Liver (tissue), 8 donors: ENCODE measurements at regions not wholly inside any gene's neighbourhood (a gene's known extent, or its start where the extent isn't known, plus 50 kb on each side); places are given as distances from the start of the nearest gene placed in this dataset.

Source experiments
- DNase-seq: peaks from one replicate; pipeline ENCODE4 v3.0.0-alpha.2; 2017; ENCODE audit warnings: low spot score
- H3K27ac ChIP-seq, 2 donors: one replicate each; pipeline ENCODE4 v1.7.0; 2013; ENCODE audit warnings: inconsistent platforms in 2 of 2, low read length in 2 of 2, control low read depth in 1 of 2, low read depth in 1 of 2, mild to moderate bottlenecking in 1 of 2
- H3K27me3 ChIP-seq, 4 donors: one replicate each; pipeline versions ENCODE4 v1.6.1 to v1.7.0; 2013; ENCODE audit warnings: low read length in 3 of 4, inconsistent platforms in 1 of 4, mild to moderate bottlenecking in 1 of 4, moderate library complexity in 1 of 4; ENCODE audit not compliant: control insufficient read depth in 4 of 4, insufficient read depth in 4 of 4
- H3K36me3 ChIP-seq, 4 donors: one replicate each; pipeline versions ENCODE4 v1.6.1 to v1.7.0; 2013; ENCODE audit warnings: low read length in 3 of 4, mild to moderate bottlenecking in 3 of 4, low read depth in 1 of 4, moderate library complexity in 1 of 4; ENCODE audit not compliant: control insufficient read depth in 4 of 4, insufficient read depth in 3 of 4
- H3K4me1 ChIP-seq, 4 donors: one replicate each; pipeline versions ENCODE4 v1.6.1 to v1.7.0; 2013; ENCODE audit warnings: low read length in 3 of 4, mild to moderate bottlenecking in 3 of 4, moderate library complexity in 1 of 4; ENCODE audit not compliant: control insufficient read depth in 4 of 4, insufficient read depth in 4 of 4
- H3K4me3 ChIP-seq, 3 donors: one replicate each; pipeline versions ENCODE4 v1.6.1 to v1.7.0; 2013; ENCODE audit warnings: low read length in 3 of 3, control low read depth in 1 of 3, low read depth in 1 of 3, mild to moderate bottlenecking in 1 of 3
- H3K9ac ChIP-seq, 2 donors: one replicate each; pipeline ENCODE4 v1.7.0; 2013; ENCODE audit warnings: low read length in 2 of 2, mild to moderate bottlenecking in 2 of 2, moderate library complexity in 2 of 2, control low read depth in 1 of 2, low read depth in 1 of 2
- H3K9me3 ChIP-seq, 4 donors: one replicate each; pipeline versions ENCODE4 v1.6.1 to v1.7.0; 2013; ENCODE audit warnings: low read length in 3 of 4; ENCODE audit not compliant: control insufficient read depth in 4 of 4
- ATF3 ChIP-seq: IDR thresholded peaks from 2 replicates; pipeline ENCODE4 v1.6.1; 2016; ENCODE audit warnings: antibody characterized with exemption
- FOXA1 ChIP-seq: IDR thresholded peaks from 2 replicates; pipeline ENCODE4 v1.6.1; 2016; ENCODE audit warnings: antibody characterized with exemption
- FOXA2 ChIP-seq: IDR thresholded peaks from 2 replicates; pipeline ENCODE4 v1.6.1; 2016; ENCODE audit warnings: antibody characterized with exemption
- GABPA ChIP-seq, 2 donors: IDR thresholded peaks in 1 of 2; conservative IDR thresholded peaks in 1 of 2; 2 replicates each; pipeline ENCODE4 v1.6.1; 2016; ENCODE audit warnings: antibody characterized with exemption in 2 of 2, mild to moderate bottlenecking in 1 of 2, moderate library complexity in 1 of 2
- HNF4A ChIP-seq, 2 donors: conservative IDR thresholded peaks; 2 replicates each; pipeline ENCODE4 v1.6.1; 2016; ENCODE audit warnings: antibody characterized with exemption in 2 of 2, mild to moderate bottlenecking in 2 of 2
- HNF4G ChIP-seq: IDR thresholded peaks from 2 replicates; pipeline ENCODE4 v1.6.1; 2016; ENCODE audit warnings: antibody characterized with exemption
- JUND ChIP-seq, 2 donors: IDR thresholded peaks; 2 replicates each; pipeline ENCODE4 v1.6.1; 2016; ENCODE audit warnings: antibody characterized with exemption in 2 of 2
- MAX ChIP-seq: IDR thresholded peaks from 2 replicates; pipeline ENCODE4 v1.6.1; 2016; ENCODE audit warnings: antibody characterized with exemption
- NR2F2 ChIP-seq: IDR thresholded peaks from 2 replicates; pipeline ENCODE4 v1.6.1; 2016; ENCODE audit warnings: antibody characterized with exemption
- RAD21 ChIP-seq, 2 donors: IDR thresholded peaks; 2 replicates each; pipeline ENCODE4 v1.6.1; 2016; ENCODE audit warnings: antibody characterized with exemption in 2 of 2, mild to moderate bottlenecking in 2 of 2
- REST ChIP-seq: IDR thresholded peaks from 2 replicates; pipeline ENCODE4 v1.6.1; 2016; ENCODE audit warnings: antibody characterized with exemption, mild to moderate bottlenecking
- RXRA ChIP-seq, 2 donors: IDR thresholded peaks; 2 replicates each; pipeline ENCODE4 v1.6.1; 2017 to 2018; ENCODE audit warnings: antibody characterized with exemption in 2 of 2, mild to moderate bottlenecking in 1 of 2
- SP1 ChIP-seq: IDR thresholded peaks from 2 replicates; pipeline ENCODE4 v1.6.1; 2018; ENCODE audit warnings: antibody characterized with exemption, mild to moderate bottlenecking
- TAF1 ChIP-seq: conservative IDR thresholded peaks from 2 replicates; pipeline ENCODE4 v1.6.1; 2016; ENCODE audit warnings: antibody characterized with exemption, mild to moderate bottlenecking
- YY1 ChIP-seq: IDR thresholded peaks from 2 replicates; pipeline ENCODE4 v1.6.1; 2016; ENCODE audit warnings: antibody characterized with exemption, mild to moderate bottlenecking
- ZBTB33 ChIP-seq: IDR thresholded peaks from 2 replicates; pipeline ENCODE4 v1.6.1; 2016; ENCODE audit warnings: antibody characterized with exemption
- WGBS: extraction: QIAGEN DNeasy Blood & Tissue Kit; methylation state at CpG from one replicate; pipeline ENCODE4 v1.1.7; 2013; 5-methylcytosine and 5-hydroxymethylcytosine counted together
- TF ChIP-seq, protein P1 (sequence below): fragments of 150-350 bp; IDR thresholded peaks from 2 replicates; pipeline ENCODE4 v1.5.1; 2017; ENCODE audit warnings: improper control_type of control experiment, low read depth, low read length; ENCODE audit not compliant: missing input control
- donor health status: healthy.
- donor health status: healthy.
- donor health status: healthy.
- donor health status: healthy.
- donor health status: healthy.

GRCh38 chr3:148369381-148369780 is 328.3 kb upstream of the AGTR1 start:
- no peaks in the 10 kb centered on the region for H3K4me1 ChIP-seq
- no peak for DNase-seq
- H3K9ac ChIP-seq: no peak overlapping the region
- no peaks in the 10 kb centered on the region for H3K36me3 ChIP-seq
- no peak for TF ChIP-seq GABPA (IDR thresholded peaks at IDR 0.05 in 1 of 2, conservative IDR thresholded peaks at IDR 0.05 in 1 of 2)
- TF ChIP-seq HNF4A (conservative IDR thresholded peaks at IDR 0.05): no peak
- no peak for TF ChIP-seq FOXA2
- TF ChIP-seq TAF1: no peak
- TF ChIP-seq REST: no peak
- TF ChIP-seq HNF4G: no peak
- TF ChIP-seq ZBTB33: no peak
- TF ChIP-seq SP1: no peak
- TF ChIP-seq RAD21 (IDR thresholded peaks at IDR 0.05): no peak
- no peak for TF ChIP-seq NR2F2
- no peak for TF ChIP-seq JUND (IDR thresholded peaks at IDR 0.05)
- TF ChIP-seq, protein P1, sequence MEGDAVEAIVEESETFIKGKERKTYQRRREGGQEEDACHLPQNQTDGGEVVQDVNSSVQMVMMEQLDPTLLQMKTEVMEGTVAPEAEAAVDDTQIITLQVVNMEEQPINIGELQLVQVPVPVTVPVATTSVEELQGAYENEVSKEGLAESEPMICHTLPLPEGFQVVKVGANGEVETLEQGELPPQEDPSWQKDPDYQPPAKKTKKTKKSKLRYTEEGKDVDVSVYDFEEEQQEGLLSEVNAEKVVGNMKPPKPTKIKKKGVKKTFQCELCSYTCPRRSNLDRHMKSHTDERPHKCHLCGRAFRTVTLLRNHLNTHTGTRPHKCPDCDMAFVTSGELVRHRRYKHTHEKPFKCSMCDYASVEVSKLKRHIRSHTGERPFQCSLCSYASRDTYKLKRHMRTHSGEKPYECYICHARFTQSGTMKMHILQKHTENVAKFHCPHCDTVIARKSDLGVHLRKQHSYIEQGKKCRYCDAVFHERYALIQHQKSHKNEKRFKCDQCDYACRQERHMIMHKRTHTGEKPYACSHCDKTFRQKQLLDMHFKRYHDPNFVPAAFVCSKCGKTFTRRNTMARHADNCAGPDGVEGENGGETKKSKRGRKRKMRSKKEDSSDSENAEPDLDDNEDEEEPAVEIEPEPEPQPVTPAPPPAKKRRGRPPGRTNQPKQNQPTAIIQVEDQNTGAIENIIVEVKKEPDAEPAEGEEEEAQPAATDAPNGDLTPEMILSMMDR: no peak
- TF ChIP-seq YY1: no peak
- TF ChIP-seq FOXA1: no peak
- no peak overlapping the region for H3K27ac ChIP-seq
- 97% methylated on average over 2 of the region's 2 CpGs for WGBS
- no peak overlapping the region for H3K4me3 ChIP-seq
- H3K27me3 ChIP-seq: no peaks in the 10 kb centered on the region
- H3K9me3 ChIP-seq: no peaks in the 10 kb centered on the region

DNA sequence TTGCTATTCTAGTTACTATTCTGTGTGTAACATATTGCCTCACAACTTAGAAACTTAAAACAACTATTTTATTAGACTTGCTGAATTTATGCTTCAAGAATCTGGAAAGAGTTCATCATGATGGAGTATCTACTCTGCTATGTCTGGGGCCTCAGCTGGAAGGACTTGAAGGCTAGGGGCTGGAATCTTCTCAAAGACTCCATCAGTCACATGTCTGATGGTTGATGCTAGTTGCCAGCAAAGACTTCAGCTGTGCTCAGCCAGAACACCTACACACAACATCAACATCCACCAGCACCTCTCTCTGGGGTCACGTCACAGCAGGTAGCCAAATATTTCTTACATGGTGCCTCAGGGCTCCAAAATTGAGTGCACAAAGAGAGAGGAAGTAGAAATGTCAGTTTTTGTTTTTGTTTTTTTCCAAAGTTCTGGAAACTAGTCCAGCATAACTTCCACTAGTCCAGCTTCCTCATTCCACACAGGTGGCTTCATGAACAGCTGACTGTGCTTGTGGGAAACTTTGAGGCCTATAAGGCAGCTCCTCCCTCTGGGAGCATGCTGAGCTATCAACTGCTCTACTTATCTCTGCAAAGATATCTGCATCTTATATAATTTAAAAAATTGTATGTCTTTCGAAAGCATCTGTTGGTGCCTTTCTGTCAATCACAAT is 325.4 kb upstream of the AGTR1 start:
- no peak overlapping the region for H3K4me3 ChIP-seq
- H3K9ac ChIP-seq: no peak overlapping the region
- no peak overlapping the region for H3K27ac ChIP-seq
- no peaks in the 10 kb centered on the region for H3K9me3 ChIP-seq
- no peaks in the 10 kb centered on the region for H3K4me1 ChIP-seq
- no peak for DNase-seq
- no peaks in the 10 kb centered on the region for H3K27me3 ChIP-seq
- H3K36me3 ChIP-seq: no peaks in the 10 kb centered on the region
- 86% methylated on average over 2 of the region's 2 CpGs for WGBS
- TF ChIP-seq NR2F2 (no peak), JUND (IDR thresholded peaks at IDR 0.05) (no peak), RXRA (IDR thresholded peaks at IDR 0.05) (no peak), TAF1 (no peak), HNF4A (conservative IDR thresholded peaks at IDR 0.05) (no peak), RAD21 (IDR thresholded peaks at IDR 0.05) (no peak), SP1 (no peak), FOXA1 (no peak), FOXA2 (no peak), ATF3 (no peak), ZBTB33 (no peak), YY1 (no peak), MAX (no peak)
- TF ChIP-seq, protein P1: no peak
